Brain microvascular endothelial cell (primary cell): ENCODE measurements at regions not wholly inside any gene's neighbourhood (a gene's known extent, or its start where the extent isn't known, plus 50 kb on each side); places are given as distances from the start of the nearest gene placed in this dataset.

ENCODE experiments used
- DNase-seq: peaks from one replicate; pipeline ENCODE4 v3.0.0-alpha.2; 2020
- H3K27ac ChIP-seq: fragments of 250-450 bp; sonication (Bioruptor Pico); 2 replicates; pipeline ENCODE4 v1.5.1; 2020; ENCODE audit warnings: mild to moderate bottlenecking, moderate library complexity
- H3K27me3 ChIP-seq: fragments of 250-450 bp; sonication (Bioruptor Pico); replicated peaks from 2 replicates; pipeline ENCODE4 v1.5.1; 2020; ENCODE audit warnings: mild to moderate bottlenecking
- H3K36me3 ChIP-seq: fragments of 250-450 bp; sonication (Bioruptor Pico); replicated peaks from 2 replicates; pipeline ENCODE4 v1.5.1; 2020; ENCODE audit warnings: mild to moderate bottlenecking
- H3K4me3 ChIP-seq: 2 replicates; pipeline ENCODE4 v1.5.1; 2011; ENCODE audit warnings: low read depth, mild to moderate bottlenecking, control low read depth, low read length, moderate library complexity
- CTCF ChIP-seq: IDR thresholded peaks from 2 replicates; pipeline ENCODE4 v1.5.1; 2011; ENCODE audit warnings: low read depth, mild to moderate bottlenecking, moderate library complexity, low read length, control low read depth, inconsistent platforms; ENCODE audit errors: missing control alignments
- in situ Hi-C: cut with HindIII; loops from 2 replicates; pipeline ENCODE4 v1.10.0; 2017; ENCODE audit warnings: low sequenced_read_pairs, low pct_ligation_motif_present

- DNase-seq = no peak
- in situ Hi-C loops = no loop called here
- Histone ChIP-seq H3K27ac (no peak overlapping the region), H3K27me3 (no peaks in the 10 kb centered on the region), H3K36me3 (no peaks in the 10 kb centered on the region), H3K4me3 (no peak overlapping the region)
- TF ChIP-seq CTCF = no peak
Measured at GRCh38 chr16:80337786-80338185, 203.0 kb upstream of the DYNLRB2 start.

GRCh38 chr16:80330803-80331202, 210.0 kb upstream of the DYNLRB2 start:
- in situ Hi-C loops = no loop called here
- TF ChIP-seq CTCF = no peak
- Histone ChIP-seq H3K36me3 (no peaks in the 10 kb centered on the region), H3K4me3 (no peak overlapping the region), H3K27ac (no peak overlapping the region), H3K27me3 (no peaks in the 10 kb centered on the region)
- DNase-seq = no peak

GRCh38 chr16:80330150-80330549, 210.6 kb upstream of the DYNLRB2 start:
- Histone ChIP-seq H3K36me3 (no peaks in the 10 kb centered on the region), H3K27ac (no peak overlapping the region), H3K4me3 (no peak overlapping the region), H3K27me3 (no peaks in the 10 kb centered on the region)
- in situ Hi-C loops = no loop called here
- TF ChIP-seq CTCF = no peak
- DNase-seq = no peak

DNA sequence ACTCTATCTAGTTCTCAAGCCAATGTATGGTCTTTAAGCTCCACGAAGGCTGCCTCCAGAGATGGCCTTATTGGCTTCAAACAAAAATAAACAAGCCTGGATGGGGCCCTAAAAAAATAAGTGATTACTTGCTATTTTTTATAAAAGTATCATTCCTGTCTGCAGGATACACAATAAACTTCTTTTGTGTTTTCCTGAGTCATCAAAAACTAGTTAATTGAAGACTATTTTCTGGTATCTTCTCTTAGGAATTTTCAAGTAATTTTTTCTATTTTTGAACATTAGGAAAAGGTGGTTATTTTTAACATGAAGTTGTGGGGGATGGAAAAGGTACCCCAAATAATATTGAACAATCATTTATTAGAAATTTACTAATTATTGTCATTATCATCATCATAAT, 213.1 kb upstream of the DYNLRB2 start:
- DNase-seq = no peak
- Histone ChIP-seq H3K4me3 (no peak overlapping the region), H3K27ac (no peak overlapping the region), H3K36me3 (no peaks in the 10 kb centered on the region), H3K27me3 (no peaks in the 10 kb centered on the region)
- in situ Hi-C loops = no loop called here
- TF ChIP-seq CTCF = no peak

DNA sequence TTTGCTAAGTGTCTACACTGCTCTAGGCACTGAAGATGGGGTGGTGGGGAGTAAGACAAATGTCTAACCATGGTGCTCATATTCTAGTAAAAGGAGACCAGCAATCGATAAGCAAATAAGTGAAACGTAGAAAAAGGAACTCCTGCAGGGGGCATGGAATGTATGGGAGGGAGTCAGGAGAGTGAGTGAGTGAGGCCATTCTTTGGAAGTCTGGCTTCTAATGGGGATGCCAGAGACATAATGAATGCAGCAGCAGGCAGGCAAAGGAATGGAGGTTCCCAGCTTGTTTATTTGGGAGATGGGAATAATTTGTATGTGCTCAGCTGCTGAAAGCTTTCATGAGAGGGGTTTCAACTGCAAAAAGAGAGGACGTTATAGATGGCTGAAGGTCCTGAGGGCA, 216.4 kb upstream of the DYNLRB2 start:
- TF ChIP-seq CTCF = no peak
- Histone ChIP-seq H3K4me3 (no peak overlapping the region), H3K27me3 (no peaks in the 10 kb centered on the region), H3K27ac (no peak overlapping the region), H3K36me3 (no peaks in the 10 kb centered on the region)
- in situ Hi-C loops = no loop called here
- DNase-seq = no peak

GRCh38 chr16:80323808-80324195, 217.0 kb upstream of the DYNLRB2 start:
- in situ Hi-C loops = no loop called here
- Histone ChIP-seq H3K27me3 (no peaks in the 10 kb centered on the region), H3K4me3 (no peak overlapping the region), H3K36me3 (no peaks in the 10 kb centered on the region), H3K27ac (no peak overlapping the region)
- no peak for TF ChIP-seq CTCF
- no peak for DNase-seq
